H9 (cell line): ENCODE measurements at regions not wholly inside any gene's neighbourhood (a gene's known extent, or its start where the extent isn't known, plus 50 kb on each side); places are given as distances from the start of the nearest gene placed in this dataset.

Experiments
- DNase-seq: peaks from one replicate; pipeline ENCODE4 v3.0.0-alpha.2; 2017
- H2AFZ ChIP-seq: one replicate; pipeline ENCODE4 v1.6.1; 2013; ENCODE audit warnings: mild to moderate bottlenecking, low read length, control low read depth, moderate library complexity
- H2AK5ac ChIP-seq: 2 replicates; pipeline ENCODE4 v1.6.1; 2013; ENCODE audit warnings: low read length, control low read depth, mixed read lengths; ENCODE audit not compliant: insufficient read length
- H2BK120ac ChIP-seq: one replicate; pipeline ENCODE4 v1.6.1; 2013; ENCODE audit warnings: low read depth, mild to moderate bottlenecking, low read length, control low read depth, inconsistent platforms; ENCODE audit not compliant: poor library complexity, severe bottlenecking
- H2BK12ac ChIP-seq: 2 replicates; pipeline ENCODE4 v1.6.1; 2013; ENCODE audit warnings: low read length, control low read depth, mixed read lengths, low read depth; ENCODE audit not compliant: insufficient read length
- H2BK15ac ChIP-seq: 2 replicates; pipeline ENCODE4 v1.6.1; 2013; ENCODE audit warnings: low read depth, low read length, control low read depth
- H2BK20ac ChIP-seq: one replicate; pipeline ENCODE4 v1.6.1; 2013; ENCODE audit warnings: low read depth, mild to moderate bottlenecking, low read length, control low read depth, inconsistent platforms; ENCODE audit not compliant: poor library complexity, severe bottlenecking
- H2BK5ac ChIP-seq: 2 replicates; pipeline ENCODE4 v1.6.1; 2013; ENCODE audit warnings: low read length, control low read depth, mixed read lengths; ENCODE audit not compliant: insufficient read length
- H3K14ac ChIP-seq: 2 replicates; pipeline ENCODE4 v1.6.1; 2013; ENCODE audit warnings: low read length, control low read depth; ENCODE audit not compliant: insufficient read depth
- H3K18ac ChIP-seq: 2 replicates; pipeline ENCODE4 v1.6.1; 2013; ENCODE audit warnings: low read depth, mild to moderate bottlenecking, mixed read lengths, low read length, control low read depth; ENCODE audit not compliant: insufficient read length
- H3K23ac ChIP-seq: 2 replicates; pipeline ENCODE4 v1.6.1; 2013; ENCODE audit warnings: low read length, control low read depth, mixed read lengths, low read depth; ENCODE audit not compliant: insufficient read length
- H3K23me2 ChIP-seq: 2 replicates; pipeline ENCODE4 v1.6.1; 2013; ENCODE audit warnings: low read depth, mild to moderate bottlenecking, mixed read lengths, low read length, control low read depth; ENCODE audit not compliant: insufficient read length, poor library complexity, severe bottlenecking
- H3K27ac ChIP-seq: 2 replicates; pipeline ENCODE4 v1.5.1; 2013; ENCODE audit warnings: low read length, control low read depth, mixed read lengths, low read depth; ENCODE audit not compliant: insufficient read length
- H3K27me3 ChIP-seq: 2 replicates; pipeline ENCODE4 v1.6.1; 2013; ENCODE audit warnings: low read length, control low read depth, inconsistent platforms; ENCODE audit not compliant: insufficient read depth
- H3K4ac ChIP-seq: 2 replicates; pipeline ENCODE4 v1.6.1; 2013; ENCODE audit warnings: low read depth, mild to moderate bottlenecking, control low read depth, inconsistent platforms, low read length, moderate library complexity
- H3K4me1 ChIP-seq: 2 replicates; pipeline ENCODE4 v1.6.1; 2013; ENCODE audit warnings: low read length, control low read depth, inconsistent platforms; ENCODE audit not compliant: insufficient read depth
- H3K4me2 ChIP-seq: 2 replicates; pipeline ENCODE4 v1.6.1; 2013; ENCODE audit warnings: low read length, control low read depth, mixed read lengths; ENCODE audit not compliant: insufficient read length, insufficient read depth
- H3K56ac ChIP-seq: 2 replicates; pipeline ENCODE4 v1.6.1; 2013; ENCODE audit warnings: low read depth, mild to moderate bottlenecking, mixed read lengths, low read length, control low read depth; ENCODE audit not compliant: insufficient read length
- H3K79me1 ChIP-seq: 2 replicates; pipeline ENCODE4 v1.6.1; 2013; ENCODE audit warnings: low read depth, mild to moderate bottlenecking, moderate library complexity, low read length, control low read depth, inconsistent platforms; ENCODE audit not compliant: insufficient read depth, poor library complexity, severe bottlenecking
- H3K79me2 ChIP-seq: 2 replicates; pipeline ENCODE4 v1.6.1; 2013; ENCODE audit warnings: low read length, control low read depth, inconsistent platforms; ENCODE audit not compliant: insufficient read depth
- H3K9ac ChIP-seq: 2 replicates; pipeline ENCODE4 v1.6.1; 2013; ENCODE audit warnings: low read length, control low read depth, mixed read lengths; ENCODE audit not compliant: insufficient read length; ENCODE audit errors: extremely low read depth
- H3K9me3 ChIP-seq: one replicate; pipeline ENCODE4 v1.6.1; 2013; ENCODE audit warnings: low read depth, low read length, inconsistent platforms; ENCODE audit not compliant: control insufficient read depth
- H3T11ph ChIP-seq: one replicate; pipeline ENCODE4 v1.6.1; 2013; ENCODE audit warnings: mild to moderate bottlenecking, low read length, control low read depth, inconsistent platforms
- H4K20me1 ChIP-seq: one replicate; pipeline ENCODE4 v1.6.1; 2013; ENCODE audit not compliant: control insufficient read depth, insufficient read length, insufficient read depth
- H4K5ac ChIP-seq: 2 replicates; pipeline ENCODE4 v1.6.1; 2013; ENCODE audit warnings: low read depth, mild to moderate bottlenecking, mixed read lengths, low read length, control low read depth; ENCODE audit not compliant: insufficient read length
- H4K8ac ChIP-seq: replicated peaks from 2 replicates; pipeline ENCODE4 v1.6.1; 2013; ENCODE audit warnings: low read length, control low read depth, mixed read lengths, low read depth; ENCODE audit not compliant: insufficient read length
- H4K91ac ChIP-seq: 2 replicates; pipeline ENCODE4 v1.6.1; 2013; ENCODE audit warnings: low read depth, mild to moderate bottlenecking, moderate library complexity, mixed read lengths, low read length, control low read depth; ENCODE audit not compliant: insufficient read length
- H3K27ac Mint-ChIP-seq, 3 experiments: 2 replicates in 2 of 3; 3 replicates in 1 of 3; pipeline ENCODE4 v1.8.0; 2020 to 2021; ENCODE audit warnings: mixed read lengths in 3 of 3, mild to moderate bottlenecking in 1 of 3, moderate library complexity in 1 of 3
- H3K27me3 Mint-ChIP-seq: 2 replicates; pipeline ENCODE4 v1.8.0; 2021; ENCODE audit warnings: low read depth, mild to moderate bottlenecking, moderate library complexity, mixed read lengths
- H3K36me3 Mint-ChIP-seq, 3 experiments: 2 replicates in 2 of 3; 3 replicates in 1 of 3; pipeline ENCODE4 v1.8.0; 2020 to 2021; ENCODE audit warnings: low read depth in 3 of 3, mixed read lengths in 3 of 3; ENCODE audit not compliant: insufficient read depth in 1 of 3
- H3K4me1 Mint-ChIP-seq, 2 experiments: 2 replicates each; pipeline ENCODE4 v1.8.0; 2020; ENCODE audit warnings: mixed read lengths in 2 of 2
- H3K4me3 Mint-ChIP-seq, 2 experiments: 2 replicates in 1 of 2; 3 replicates in 1 of 2; pipeline ENCODE4 v1.8.0; 2020 to 2021; ENCODE audit warnings: mild to moderate bottlenecking in 2 of 2, mixed read lengths in 2 of 2, moderate library complexity in 1 of 2
- H3K9me3 Mint-ChIP-seq, 2 experiments: 2 replicates in 1 of 2; 3 replicates in 1 of 2; pipeline ENCODE4 v1.8.0; 2020; ENCODE audit warnings: mild to moderate bottlenecking in 2 of 2, mixed read lengths in 2 of 2, moderate library complexity in 1 of 2
- CTCF ChIP-seq: fragments of 200-600 bp; sonication (generic); conservative IDR thresholded peaks from 3 replicates; pipeline ENCODE4 v1.8.0; 2021; ENCODE audit warnings: antibody characterized with exemption, mild to moderate bottlenecking
- WGBS: extraction: QIAGEN DNeasy Blood & Tissue Kit; methylation state at CpG from one replicate; pipeline ENCODE4 v1.1.7; 2013; ENCODE audit warnings: missing lambda C conversion rate, low lambda C conversion rate, mixed read lengths; ENCODE audit not compliant: insufficient read length; ENCODE audit errors: extremely low coverage; 5-methylcytosine and 5-hydroxymethylcytosine counted together

- no peak overlapping the region for H4K8ac ChIP-seq
- no CpG with 5 or more reads among the region's 3 CpGs for WGBS
- H3K79me2 ChIP-seq: no peaks in the 10 kb centered on the region
- no peak overlapping the region for H3K23ac ChIP-seq
- H3K4me1 ChIP-seq: no peaks in the 10 kb centered on the region
- no peak overlapping the region for H3K56ac ChIP-seq
- H3K4ac ChIP-seq: no peak overlapping the region
- H3K36me3 Mint-ChIP-seq: no peaks in the 10 kb centered on the region
- no peaks in the 10 kb centered on the region for H3K9me3 Mint-ChIP-seq
- H3K18ac ChIP-seq: no peak overlapping the region
- H2BK5ac ChIP-seq: no peak overlapping the region
- no peak overlapping the region for H3K4me3 Mint-ChIP-seq
- H2BK15ac ChIP-seq: no peak overlapping the region
- no peaks in the 10 kb centered on the region for H3K27me3 ChIP-seq
- no peaks in the 10 kb centered on the region for H3K27me3 Mint-ChIP-seq
- DNase-seq: no peak
- H2AK5ac ChIP-seq: no peak overlapping the region
- no peak overlapping the region for H3K14ac ChIP-seq
- no peak overlapping the region for H2BK12ac ChIP-seq
- no peaks in the 10 kb centered on the region for H3K79me1 ChIP-seq
- H3K4me1 Mint-ChIP-seq: no peaks in the 10 kb centered on the region
- H3K27ac ChIP-seq: no peak overlapping the region
- H2BK20ac ChIP-seq: no peak overlapping the region
- H3K4me2 ChIP-seq: no peak overlapping the region
- no peak overlapping the region for H2AFZ ChIP-seq
- TF ChIP-seq CTCF: no peak
- no peaks in the 10 kb centered on the region for H4K20me1 ChIP-seq
- no peaks in the 10 kb centered on the region for H3K9me3 ChIP-seq
- H2BK120ac ChIP-seq: no peak overlapping the region
- no peak overlapping the region for H4K5ac ChIP-seq
- H3K23me2 ChIP-seq: no peaks in the 10 kb centered on the region
- H3T11ph ChIP-seq: no peak overlapping the region
- H3K27ac Mint-ChIP-seq: peak overlapping the region in 1 of 3 experiments; percentile 31; a peak in 1 of 7 replicates
- H4K91ac ChIP-seq: no peak overlapping the region
- no peak overlapping the region for H3K9ac ChIP-seq
Observed at GRCh38 chr7:53446170-53446569, 410.7 kb downstream of the POM121L12 start.
